ENCODE measurements at regions not wholly inside any gene's neighbourhood (a gene's known extent, or its start where the extent isn't known, plus 50 kb on each side); places are given as distances from the start of the nearest gene placed in this dataset.

- no peak for TF ChIP-seq EZH2 (IDR thresholded peaks at IDR 0.05; ENCODE audit: low read length, missing control alignments)
- no peak for TF ChIP-seq CTCF (conservative IDR thresholded peaks at IDR 0.05 in 1 of 2, IDR thresholded peaks at IDR 0.05 in 1 of 2; ENCODE audit: low read depth in 1 of 2, low read length in 2 of 2)
Observed at GRCh38 chr10:34028936-34029335, 694.5 kb upstream of the NRP1 start.
